MM.1S (cell line): ENCODE measurements at regions not wholly inside any gene's neighbourhood (a gene's known extent, or its start where the extent isn't known, plus 50 kb on each side); places are given as distances from the start of the nearest gene placed in this dataset.

Experiments
- EZH2 ChIP-seq: fragments of 300-600 bp; sonication (generic); optimal IDR thresholded peaks from 2 replicates; pipeline ENCODE3; 2017; ENCODE audit warnings: low read depth, mild to moderate bottlenecking, antibody characterized with exemption, low read length, mixed read lengths
- TF ChIP-seq, protein P1 (sequence below): fragments of 300-600 bp; sonication (generic); IDR thresholded peaks from 2 replicates; pipeline ENCODE4 v1.5.1; 2016; ENCODE audit warnings: antibody characterized with exemption, low read length, mixed read lengths

DNA sequence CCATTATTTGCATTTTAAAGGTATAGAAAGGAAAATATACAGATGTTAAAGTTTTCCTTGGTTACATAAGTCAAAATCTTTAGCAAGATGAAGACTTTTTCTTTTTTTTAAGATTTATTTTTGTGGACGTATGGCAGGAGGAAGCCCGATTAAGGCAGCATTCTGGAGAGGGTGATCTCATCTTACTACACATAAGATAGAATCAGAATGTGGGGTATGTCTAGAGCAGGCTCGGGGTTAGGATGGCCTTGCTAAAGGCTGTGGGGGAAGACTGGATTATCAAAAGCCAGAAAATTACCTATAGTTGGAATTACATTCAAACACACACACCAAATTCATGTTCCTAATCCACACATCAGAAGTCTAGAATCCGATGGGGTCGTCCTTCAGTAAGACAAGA lies 79.6 kb upstream of the OTOGL start:
- TF ChIP-seq, protein P1, sequence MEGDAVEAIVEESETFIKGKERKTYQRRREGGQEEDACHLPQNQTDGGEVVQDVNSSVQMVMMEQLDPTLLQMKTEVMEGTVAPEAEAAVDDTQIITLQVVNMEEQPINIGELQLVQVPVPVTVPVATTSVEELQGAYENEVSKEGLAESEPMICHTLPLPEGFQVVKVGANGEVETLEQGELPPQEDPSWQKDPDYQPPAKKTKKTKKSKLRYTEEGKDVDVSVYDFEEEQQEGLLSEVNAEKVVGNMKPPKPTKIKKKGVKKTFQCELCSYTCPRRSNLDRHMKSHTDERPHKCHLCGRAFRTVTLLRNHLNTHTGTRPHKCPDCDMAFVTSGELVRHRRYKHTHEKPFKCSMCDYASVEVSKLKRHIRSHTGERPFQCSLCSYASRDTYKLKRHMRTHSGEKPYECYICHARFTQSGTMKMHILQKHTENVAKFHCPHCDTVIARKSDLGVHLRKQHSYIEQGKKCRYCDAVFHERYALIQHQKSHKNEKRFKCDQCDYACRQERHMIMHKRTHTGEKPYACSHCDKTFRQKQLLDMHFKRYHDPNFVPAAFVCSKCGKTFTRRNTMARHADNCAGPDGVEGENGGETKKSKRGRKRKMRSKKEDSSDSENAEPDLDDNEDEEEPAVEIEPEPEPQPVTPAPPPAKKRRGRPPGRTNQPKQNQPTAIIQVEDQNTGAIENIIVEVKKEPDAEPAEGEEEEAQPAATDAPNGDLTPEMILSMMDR: no peak
- no peak for TF ChIP-seq EZH2
